ENCODE measurements at regions not wholly inside any gene's neighbourhood (a gene's known extent, or its start where the extent isn't known, plus 50 kb on each side); places are given as distances from the start of the nearest gene placed in this dataset.

- H3K4me3 ChIP-seq (ENCODE audit: low read depth, low read length) = no peak overlapping the region
- TF ChIP-seq, protein P1, sequence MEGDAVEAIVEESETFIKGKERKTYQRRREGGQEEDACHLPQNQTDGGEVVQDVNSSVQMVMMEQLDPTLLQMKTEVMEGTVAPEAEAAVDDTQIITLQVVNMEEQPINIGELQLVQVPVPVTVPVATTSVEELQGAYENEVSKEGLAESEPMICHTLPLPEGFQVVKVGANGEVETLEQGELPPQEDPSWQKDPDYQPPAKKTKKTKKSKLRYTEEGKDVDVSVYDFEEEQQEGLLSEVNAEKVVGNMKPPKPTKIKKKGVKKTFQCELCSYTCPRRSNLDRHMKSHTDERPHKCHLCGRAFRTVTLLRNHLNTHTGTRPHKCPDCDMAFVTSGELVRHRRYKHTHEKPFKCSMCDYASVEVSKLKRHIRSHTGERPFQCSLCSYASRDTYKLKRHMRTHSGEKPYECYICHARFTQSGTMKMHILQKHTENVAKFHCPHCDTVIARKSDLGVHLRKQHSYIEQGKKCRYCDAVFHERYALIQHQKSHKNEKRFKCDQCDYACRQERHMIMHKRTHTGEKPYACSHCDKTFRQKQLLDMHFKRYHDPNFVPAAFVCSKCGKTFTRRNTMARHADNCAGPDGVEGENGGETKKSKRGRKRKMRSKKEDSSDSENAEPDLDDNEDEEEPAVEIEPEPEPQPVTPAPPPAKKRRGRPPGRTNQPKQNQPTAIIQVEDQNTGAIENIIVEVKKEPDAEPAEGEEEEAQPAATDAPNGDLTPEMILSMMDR (IDR thresholded peaks at IDR 0.05; ENCODE audit: low read depth, low read length, missing control alignments) = no peak
- DNase-seq (ENCODE audit: low read depth) = no peak
- in situ Hi-C loops (cut with HindIII; ENCODE audit: low sequenced_read_pairs) = no loop called here
Measured at GRCh38 chr2:234242459-234242836, 191.9 kb downstream of the SPP2 start.

DNA sequence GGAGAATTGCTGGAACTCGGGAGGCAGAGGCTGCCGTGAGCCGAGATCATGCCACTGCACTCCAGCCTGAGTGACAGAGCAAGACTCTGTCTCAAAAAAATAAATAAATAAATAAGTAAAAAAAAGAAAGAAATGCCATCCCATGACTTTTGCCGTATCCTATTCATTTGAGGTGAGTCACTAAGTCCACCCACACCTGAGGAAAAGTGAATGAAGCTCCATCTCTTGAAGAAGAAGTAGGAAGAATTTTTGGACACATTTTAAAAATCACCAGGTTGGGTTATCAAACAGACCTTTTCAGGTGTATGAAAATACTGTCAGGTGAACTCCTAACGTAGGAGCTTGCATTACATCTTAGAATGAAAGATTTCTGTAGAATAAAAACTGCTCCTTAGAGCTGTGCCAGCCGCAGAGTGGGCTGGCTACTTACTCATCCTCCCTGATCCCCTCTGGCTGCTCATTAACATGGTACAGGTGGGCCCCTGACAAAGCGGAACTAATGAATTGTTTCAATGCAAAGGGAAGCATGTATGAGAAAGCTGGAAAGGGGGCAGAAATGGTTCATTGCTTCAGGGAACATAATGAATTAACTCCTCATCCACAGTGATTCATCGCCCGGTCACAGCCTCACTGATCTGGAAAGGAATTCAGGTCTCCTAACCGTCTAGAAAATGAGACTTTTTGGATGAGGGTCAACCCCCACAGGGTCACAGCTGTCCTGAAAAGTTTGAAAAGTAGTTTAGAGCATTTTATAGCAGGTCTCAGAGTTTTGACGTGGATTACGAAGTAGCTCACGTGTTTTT is 191.4 kb downstream of the SPP2 start:
- TF ChIP-seq, protein P1 (IDR thresholded peaks at IDR 0.05; ENCODE audit: low read depth, low read length, missing control alignments) = no peak
- H3K4me3 ChIP-seq (ENCODE audit: low read depth, low read length) = no peak overlapping the region

DNA sequence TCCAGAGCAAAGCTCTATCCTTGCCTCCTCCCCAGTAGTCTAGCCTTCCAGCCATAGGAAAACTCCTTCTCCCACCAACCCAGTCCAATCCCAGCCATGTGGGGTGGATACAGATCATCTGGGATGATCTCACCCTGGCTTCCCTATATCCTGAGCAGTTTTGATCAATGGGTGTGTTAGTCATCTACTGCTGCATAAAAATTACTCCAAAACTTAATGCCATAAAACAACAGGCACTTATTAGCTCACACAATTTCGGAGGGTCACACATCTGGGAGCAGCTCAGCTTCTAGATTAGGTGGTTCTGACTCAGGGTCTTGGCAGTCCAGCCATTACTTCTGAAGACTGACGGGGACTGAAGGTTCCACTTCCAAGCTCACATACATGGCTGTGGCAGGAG is 190.4 kb downstream of the SPP2 start:
- in situ Hi-C loops (cut with HindIII; ENCODE audit: low sequenced_read_pairs) = no loop called here
- peak; percentile 63 for DNase-seq (ENCODE audit: low read depth)
- TF ChIP-seq, protein P1 (IDR thresholded peaks at IDR 0.05; ENCODE audit: low read depth, low read length, missing control alignments) = no peak
- no peak overlapping the region for H3K4me3 ChIP-seq (ENCODE audit: low read depth, low read length)

More for the DNA sequence above, 191.4 kb downstream of the SPP2 start:
- in situ Hi-C loops (cut with HindIII; ENCODE audit: low sequenced_read_pairs) = no loop called here
- DNase-seq (ENCODE audit: low read depth) = peak; percentile 89

DNA sequence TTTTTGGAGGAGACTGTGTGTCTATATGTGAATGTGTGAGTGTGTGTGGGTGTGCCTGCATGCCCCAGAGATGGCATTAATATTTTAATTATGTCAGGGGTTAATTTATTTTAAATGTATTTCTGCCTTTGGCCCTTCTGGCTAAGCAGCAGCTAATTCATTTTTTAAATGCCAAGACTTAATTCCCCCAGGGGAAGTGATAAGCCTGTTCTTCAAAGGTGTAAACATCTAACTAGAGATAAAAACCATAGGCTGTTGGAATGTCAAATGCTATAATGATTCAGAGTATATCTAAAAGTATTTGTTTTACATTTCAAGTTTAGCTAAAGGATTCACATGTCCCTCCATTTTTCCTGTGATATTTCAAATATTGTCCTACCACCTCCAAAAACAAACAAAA is 184.7 kb downstream of the SPP2 start:
- in situ Hi-C loops (cut with HindIII; ENCODE audit: low sequenced_read_pairs) = no loop called here
- no peak overlapping the region for H3K4me3 ChIP-seq (ENCODE audit: low read depth, low read length)
- TF ChIP-seq, protein P1 (IDR thresholded peaks at IDR 0.05; ENCODE audit: low read depth, low read length, missing control alignments) = no peak
- DNase-seq (ENCODE audit: low read depth) = no peak

DNA sequence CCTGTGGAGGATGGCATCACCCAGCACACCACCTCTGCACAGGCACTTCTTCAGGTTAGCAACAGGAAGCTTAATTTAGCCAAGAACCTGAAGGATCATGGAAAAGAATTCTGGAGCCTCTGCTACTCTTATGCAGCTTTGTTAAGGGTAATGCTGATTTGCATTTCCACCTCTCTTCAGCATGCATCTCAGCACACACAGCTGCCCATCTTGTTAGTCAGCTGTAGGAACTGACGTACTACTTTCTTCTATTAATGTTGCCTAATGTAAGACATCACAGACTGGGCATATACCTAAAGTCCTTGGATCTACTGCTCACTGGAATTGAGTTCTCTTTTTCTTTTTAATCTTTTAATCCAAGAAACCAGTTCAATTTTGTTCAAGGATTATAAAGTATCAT is 181.0 kb downstream of the SPP2 start:
- in situ Hi-C loops (cut with HindIII; ENCODE audit: low sequenced_read_pairs) = no loop called here
- no peak overlapping the region for H3K4me3 ChIP-seq (ENCODE audit: low read depth, low read length)
- DNase-seq (ENCODE audit: low read depth) = no peak
- TF ChIP-seq, protein P1 (IDR thresholded peaks at IDR 0.05; ENCODE audit: low read depth, low read length, missing control alignments) = no peak

DNA sequence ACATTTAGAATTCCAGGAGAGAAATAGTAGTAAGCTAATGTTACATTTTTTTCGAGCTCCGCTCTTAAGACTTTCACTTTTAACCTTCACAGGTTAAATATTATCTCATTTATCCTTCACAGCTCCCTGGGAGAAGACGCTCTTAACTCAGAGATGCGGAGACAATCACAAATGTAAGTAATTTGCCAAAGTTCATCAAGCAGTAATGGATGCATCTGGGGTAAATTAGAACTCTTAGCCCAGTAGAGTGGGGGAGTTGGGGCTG is 168.5 kb downstream of the SPP2 start:
- in situ Hi-C loops (cut with HindIII; ENCODE audit: low sequenced_read_pairs) = no loop called here
- no peak overlapping the region for H3K4me3 ChIP-seq (ENCODE audit: low read depth, low read length)
- DNase-seq (ENCODE audit: low read depth) = no peak
- TF ChIP-seq, protein P1 (IDR thresholded peaks at IDR 0.05; ENCODE audit: low read depth, low read length, missing control alignments) = no peak
